Fibroblast of lung (primary cell): ENCODE measurements at regions not wholly inside any gene's neighbourhood (a gene's known extent, or its start where the extent isn't known, plus 50 kb on each side); places are given as distances from the start of the nearest gene placed in this dataset.

Source experiments
- CTCF ChIP-seq, 2 donors: IDR thresholded peaks in 1 of 2; conservative IDR thresholded peaks in 1 of 2; 1 replicate in 1 of 2; 2 replicates in 1 of 2; pipeline ENCODE4 v1.5.1; 2011 to 2012; ENCODE audit warnings: low read length in 2 of 2, control low read depth in 1 of 2, inconsistent platforms in 1 of 2, low read depth in 1 of 2, mild to moderate bottlenecking in 1 of 2
- EZH2 ChIP-seq: IDR thresholded peaks from 2 replicates; pipeline ENCODE4 v1.5.1; 2012; ENCODE audit warnings: low read length, control low read depth, mild to moderate bottlenecking; ENCODE audit errors: missing control alignments

GRCh38 chr6:79421707-79422484 lies 115.3 kb downstream of the LCA5 start:
- TF ChIP-seq CTCF (conservative IDR thresholded peaks at IDR 0.05 in 1 of 2, IDR thresholded peaks at IDR 0.05 in 1 of 2; ENCODE audit: low read depth in 1 of 2, low read length in 2 of 2) (no peak), EZH2 (no peak)
